ENCODE measurements at regions not wholly inside any gene's neighbourhood (a gene's known extent, or its start where the extent isn't known, plus 50 kb on each side); places are given as distances from the start of the nearest gene placed in this dataset.

- Histone ChIP-seq H3K79me2 (ENCODE audit: insufficient read depth, low read length) (no peaks in the 10 kb centered on the region), H3K9me3 (ENCODE audit: insufficient read depth, low read depth, low read length) (no peaks in the 10 kb centered on the region), H3K4me2 (ENCODE audit: low read depth, low read length, poor library complexity, severe bottlenecking) (no peak overlapping the region), H3K4me1 (ENCODE audit: insufficient read depth, low read length, poor library complexity, severe bottlenecking) (no peaks in the 10 kb centered on the region), H2AFZ (ENCODE audit: low read length) (no peak overlapping the region), H3K9me2 (replicated peaks; ENCODE audit: low read depth, low read length) (no peaks in the 10 kb centered on the region), H3K36me3 (ENCODE audit: insufficient read depth, low read length) (no peaks in the 10 kb centered on the region), H3K9ac (ENCODE audit: low read depth, low read length, poor library complexity, severe bottlenecking) (no peak overlapping the region), H4K20me1 (ENCODE audit: insufficient read depth, low read length, poor library complexity, severe bottlenecking) (no peaks in the 10 kb centered on the region), H3K27me3 (ENCODE audit: insufficient read depth, low read length, poor library complexity, severe bottlenecking) (no peaks in the 10 kb centered on the region), H3K4me3 (ENCODE audit: low read length, poor library complexity, severe bottlenecking) (no peak overlapping the region), H3F3A (ENCODE audit: low read depth) (no peaks in the 10 kb centered on the region)
- TF ChIP-seq CTCF (conservative IDR thresholded peaks at IDR 0.05; ENCODE audit: low read length) (no peak), EZH2phosphoT487 (IDR thresholded peaks at IDR 0.05; ENCODE audit: borderline replicate concordance) (no peak)
These were observed 311.9 kb downstream of the MYCN start for GRCh38 chr2:16252251-16252650.

GRCh38 chr2:16251511-16252225, 311.3 kb downstream of the MYCN start:
- Histone ChIP-seq H2AFZ (ENCODE audit: low read length) (no peak overlapping the region), H3K9me2 (replicated peaks; ENCODE audit: low read depth, low read length) (no peaks in the 10 kb centered on the region), H4K20me1 (ENCODE audit: insufficient read depth, low read length, poor library complexity, severe bottlenecking) (no peaks in the 10 kb centered on the region), H3K36me3 (ENCODE audit: insufficient read depth, low read length) (no peaks in the 10 kb centered on the region), H3K4me2 (ENCODE audit: low read depth, low read length, poor library complexity, severe bottlenecking) (no peak overlapping the region), H3K4me1 (ENCODE audit: insufficient read depth, low read length, poor library complexity, severe bottlenecking) (no peaks in the 10 kb centered on the region), H3K9me3 (ENCODE audit: insufficient read depth, low read depth, low read length) (no peaks in the 10 kb centered on the region), H3K27me3 (ENCODE audit: insufficient read depth, low read length, poor library complexity, severe bottlenecking) (no peaks in the 10 kb centered on the region), H3K4me3 (ENCODE audit: low read length, poor library complexity, severe bottlenecking) (no peak overlapping the region), H3F3A (ENCODE audit: low read depth) (no peaks in the 10 kb centered on the region), H3K9ac (ENCODE audit: low read depth, low read length, poor library complexity, severe bottlenecking) (no peak overlapping the region), H3K79me2 (ENCODE audit: insufficient read depth, low read length) (no peaks in the 10 kb centered on the region)
- TF ChIP-seq CTCF (conservative IDR thresholded peaks at IDR 0.05; ENCODE audit: low read length) (no peak), EZH2phosphoT487 (IDR thresholded peaks at IDR 0.05; ENCODE audit: borderline replicate concordance) (no peak)

- Histone ChIP-seq H4K20me1 (ENCODE audit: insufficient read depth, low read length, poor library complexity, severe bottlenecking) (no peaks in the 10 kb centered on the region), H3K4me2 (ENCODE audit: low read depth, low read length, poor library complexity, severe bottlenecking) (no peak overlapping the region), H3K9ac (ENCODE audit: low read depth, low read length, poor library complexity, severe bottlenecking) (no peak overlapping the region), H3K36me3 (ENCODE audit: insufficient read depth, low read length) (no peaks in the 10 kb centered on the region), H3K9me2 (replicated peaks; ENCODE audit: low read depth, low read length) (no peaks in the 10 kb centered on the region), H3K27me3 (ENCODE audit: insufficient read depth, low read length, poor library complexity, severe bottlenecking) (no peaks in the 10 kb centered on the region), H3K4me1 (ENCODE audit: insufficient read depth, low read length, poor library complexity, severe bottlenecking) (no peaks in the 10 kb centered on the region), H3K9me3 (ENCODE audit: insufficient read depth, low read depth, low read length) (no peaks in the 10 kb centered on the region), H3F3A (ENCODE audit: low read depth) (no peaks in the 10 kb centered on the region), H3K79me2 (ENCODE audit: insufficient read depth, low read length) (no peaks in the 10 kb centered on the region), H3K4me3 (ENCODE audit: low read length, poor library complexity, severe bottlenecking) (no peak overlapping the region), H2AFZ (ENCODE audit: low read length) (no peak overlapping the region)
- TF ChIP-seq CTCF (conservative IDR thresholded peaks at IDR 0.05; ENCODE audit: low read length), result no peak
- TF ChIP-seq EZH2phosphoT487 (IDR thresholded peaks at IDR 0.05; ENCODE audit: borderline replicate concordance), result no peak
These were observed 310.5 kb downstream of the MYCN start for GRCh38 chr2:16250886-16251285.
